ENCODE measurements at regions not wholly inside any gene's neighbourhood (a gene's known extent, or its start where the extent isn't known, plus 50 kb on each side); places are given as distances from the start of the nearest gene placed in this dataset.

DNA sequence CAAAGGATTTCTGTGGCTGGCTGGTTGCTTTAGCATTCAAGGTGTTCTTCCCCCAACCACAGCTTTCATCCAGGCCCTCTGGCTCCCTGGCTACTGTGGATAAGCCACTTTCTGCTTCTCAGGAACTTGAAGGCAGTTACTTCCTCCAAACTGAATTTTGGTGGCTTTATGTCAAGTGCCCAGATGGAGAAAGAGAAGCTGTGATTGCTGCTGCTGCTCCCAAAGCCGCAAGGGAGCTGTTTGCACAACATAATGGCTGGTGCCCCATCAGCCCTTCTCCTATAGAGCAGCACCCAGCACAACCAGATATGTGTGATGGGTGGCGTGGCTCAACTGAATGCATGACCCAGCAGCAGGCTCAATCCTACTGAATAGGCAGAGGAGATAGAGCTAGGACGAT, 465.2 kb downstream of the MAFB start:
- TF ChIP-seq, protein P1, sequence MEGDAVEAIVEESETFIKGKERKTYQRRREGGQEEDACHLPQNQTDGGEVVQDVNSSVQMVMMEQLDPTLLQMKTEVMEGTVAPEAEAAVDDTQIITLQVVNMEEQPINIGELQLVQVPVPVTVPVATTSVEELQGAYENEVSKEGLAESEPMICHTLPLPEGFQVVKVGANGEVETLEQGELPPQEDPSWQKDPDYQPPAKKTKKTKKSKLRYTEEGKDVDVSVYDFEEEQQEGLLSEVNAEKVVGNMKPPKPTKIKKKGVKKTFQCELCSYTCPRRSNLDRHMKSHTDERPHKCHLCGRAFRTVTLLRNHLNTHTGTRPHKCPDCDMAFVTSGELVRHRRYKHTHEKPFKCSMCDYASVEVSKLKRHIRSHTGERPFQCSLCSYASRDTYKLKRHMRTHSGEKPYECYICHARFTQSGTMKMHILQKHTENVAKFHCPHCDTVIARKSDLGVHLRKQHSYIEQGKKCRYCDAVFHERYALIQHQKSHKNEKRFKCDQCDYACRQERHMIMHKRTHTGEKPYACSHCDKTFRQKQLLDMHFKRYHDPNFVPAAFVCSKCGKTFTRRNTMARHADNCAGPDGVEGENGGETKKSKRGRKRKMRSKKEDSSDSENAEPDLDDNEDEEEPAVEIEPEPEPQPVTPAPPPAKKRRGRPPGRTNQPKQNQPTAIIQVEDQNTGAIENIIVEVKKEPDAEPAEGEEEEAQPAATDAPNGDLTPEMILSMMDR (IDR thresholded peaks at IDR 0.05) = no peak
- TF ChIP-seq POLR2A (IDR thresholded peaks at IDR 0.05) (no peak), POLR2AphosphoS5 (IDR thresholded peaks at IDR 0.05) (no peak)

Measured in stomach (tissue), 4 donors.